GM19452 (cell line): ENCODE measurements at regions not wholly inside any gene's neighbourhood (a gene's known extent, or its start where the extent isn't known, plus 50 kb on each side); places are given as distances from the start of the nearest gene placed in this dataset.
"Not testable (repeated sequence)": the region's sequence is repeated elsewhere in the genome, so short reads cannot be mapped to it uniquely, and the experiment has no call there.

ENCODE experiments used
- ATAC-seq: cut with Tn5 transposase; IDR thresholded peaks from one replicate; pipeline ENCODE4 v1.9.1; 2021; ENCODE audit not compliant: unreplicated experiment

DNA sequence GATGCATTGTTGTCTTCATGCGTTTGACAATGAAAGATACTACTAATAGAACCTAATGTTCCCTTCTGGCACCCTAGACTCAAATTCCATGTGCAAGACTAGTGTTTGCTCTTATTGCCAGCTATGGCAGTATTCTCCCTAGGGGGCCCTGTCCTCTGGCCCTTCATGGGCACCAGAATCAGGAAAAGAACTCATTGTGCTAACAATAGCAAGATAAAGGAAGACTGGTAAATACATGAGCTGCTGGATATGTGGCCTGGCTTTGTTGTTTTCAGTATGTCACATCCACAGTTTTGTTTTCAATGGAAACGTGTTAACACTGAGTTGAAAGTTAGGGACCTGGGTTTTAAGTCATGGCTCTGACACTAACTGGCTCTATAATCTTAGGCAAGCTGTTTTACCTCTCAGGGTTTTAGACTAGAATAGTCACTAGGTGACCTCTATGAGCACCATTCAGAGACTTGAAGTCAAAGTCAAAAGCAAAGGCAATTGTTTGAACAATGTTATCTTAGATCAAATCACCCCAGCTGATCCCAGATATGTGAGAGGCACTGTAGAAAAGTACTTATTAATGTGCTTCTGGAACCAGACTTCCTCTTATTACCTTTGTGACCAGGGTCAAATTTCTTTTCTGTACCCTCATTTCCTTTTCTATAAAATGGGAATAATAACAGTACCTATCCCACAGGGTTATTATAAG is 253.7 kb upstream of the DIAPH2 start:
- ATAC-seq, result no peak

DNA sequence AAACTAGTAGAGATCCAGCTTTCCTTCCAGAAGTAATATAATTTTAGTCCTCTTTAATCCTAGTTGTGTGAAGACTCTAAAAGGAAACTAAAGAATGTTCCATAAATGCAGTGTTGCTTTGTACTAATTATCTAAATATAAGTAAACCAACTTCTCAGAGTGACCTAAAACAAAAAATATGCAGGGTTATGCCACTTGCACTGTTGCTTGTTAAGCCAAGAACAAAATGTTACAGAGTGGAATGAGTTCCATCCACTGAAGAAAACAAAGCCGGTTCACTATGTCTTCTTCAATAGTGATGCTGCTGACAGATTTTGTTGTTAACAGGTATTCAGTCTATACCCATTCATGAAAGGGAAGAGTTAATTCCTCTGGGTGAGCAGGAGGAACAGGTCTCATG is 252.0 kb upstream of the DIAPH2 start:
- no peak for ATAC-seq

DNA sequence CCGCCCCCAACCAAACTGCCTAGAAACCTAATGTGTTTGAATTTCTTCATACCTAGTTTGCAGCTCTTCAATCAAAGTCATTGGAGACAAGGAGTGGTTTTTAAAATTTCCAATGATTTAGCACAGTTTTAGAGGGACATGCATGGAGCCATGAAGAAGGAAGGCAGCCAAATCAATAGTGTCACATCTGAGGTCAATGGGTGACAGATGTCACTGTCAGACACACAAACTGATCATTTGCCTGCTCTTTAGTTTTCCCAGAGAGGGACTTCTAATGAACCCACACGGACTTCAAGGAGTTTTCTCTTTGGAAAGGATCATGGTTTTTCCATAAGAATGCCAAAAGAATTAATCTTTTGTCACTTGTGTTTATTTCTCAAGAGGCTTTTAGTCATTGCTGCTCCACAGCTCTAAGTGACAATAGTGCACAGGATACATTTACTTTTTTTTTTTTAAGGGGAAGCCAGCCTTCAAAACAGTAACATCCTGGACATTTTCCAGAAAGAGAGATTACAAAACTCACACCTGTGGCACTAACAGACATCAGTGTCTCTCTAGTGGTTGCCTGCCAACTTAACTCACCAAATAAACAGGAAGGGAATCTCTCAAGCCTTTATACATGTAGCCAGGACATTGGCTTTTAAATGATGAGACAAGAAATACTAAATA is 251.1 kb upstream of the DIAPH2 start:
- ATAC-seq, result no peak

DNA sequence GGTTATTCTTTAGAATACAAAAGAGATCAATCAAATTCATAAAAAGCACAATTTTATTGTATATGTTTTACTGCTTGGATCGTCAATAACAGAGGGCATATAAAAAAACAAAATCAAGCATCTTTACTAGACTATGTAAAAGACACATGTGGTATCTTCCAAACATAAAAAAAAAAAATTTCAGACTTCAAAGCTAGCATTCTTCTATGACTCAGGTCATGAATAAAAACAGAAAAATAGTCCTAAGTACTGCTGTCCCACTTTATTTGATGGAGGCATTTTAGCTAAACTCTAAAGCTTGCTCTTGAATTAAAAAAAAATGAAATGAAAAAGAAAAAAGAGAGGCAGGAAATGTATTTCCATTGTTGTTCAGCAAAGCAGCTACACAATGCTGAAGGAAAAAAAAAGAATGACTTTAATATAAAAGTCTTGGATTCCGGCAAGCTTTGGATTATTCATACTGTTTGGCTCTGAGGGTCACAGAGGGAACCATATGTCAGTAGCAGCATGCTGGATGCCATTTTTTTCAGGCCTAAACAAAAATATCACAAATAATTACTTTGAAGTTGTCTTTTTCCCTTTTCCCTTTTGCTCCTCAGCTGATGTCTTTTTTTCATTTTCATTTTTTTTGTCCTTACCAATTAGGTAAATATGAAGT is 249.1 kb upstream of the DIAPH2 start:
- ATAC-seq, result no peak

DNA sequence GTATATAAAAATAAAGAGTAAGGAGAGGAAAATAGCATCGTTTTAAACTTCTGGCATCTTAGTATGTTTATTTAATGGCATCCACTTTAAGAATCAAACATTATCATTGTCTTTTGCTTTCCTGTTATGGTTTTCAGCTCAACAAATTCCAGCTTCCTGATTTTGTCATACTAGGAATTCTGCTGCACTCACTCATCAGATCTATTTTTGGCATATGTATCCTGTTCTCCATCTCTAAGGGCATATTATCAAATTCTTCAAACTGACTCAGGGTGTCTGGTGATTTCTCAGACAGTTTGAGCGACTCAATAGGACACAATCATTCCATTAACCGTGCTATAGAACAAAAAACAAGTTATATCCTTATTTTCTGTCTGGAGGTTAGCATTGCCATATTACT is 248.5 kb upstream of the DIAPH2 start:
- no peak for ATAC-seq

DNA sequence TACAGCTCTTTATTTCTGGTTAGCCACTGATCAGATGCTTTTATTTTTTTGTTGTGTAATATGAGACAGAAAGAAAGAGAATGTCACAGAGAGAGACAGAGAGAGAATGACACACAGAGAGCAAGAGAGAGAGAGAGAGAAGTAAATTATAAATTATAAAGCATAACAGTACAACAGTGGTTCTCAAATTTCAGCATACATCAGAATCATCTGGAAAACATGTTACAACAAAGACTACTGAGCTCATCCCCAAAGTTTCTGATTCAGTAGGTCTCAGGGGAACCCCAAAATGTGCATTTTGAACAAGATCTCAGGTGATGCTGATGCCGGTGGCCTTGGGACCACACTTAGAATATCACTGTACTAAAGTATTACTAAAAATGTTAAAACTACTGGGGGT is 245.8 kb upstream of the DIAPH2 start:
- no peak for ATAC-seq

DNA sequence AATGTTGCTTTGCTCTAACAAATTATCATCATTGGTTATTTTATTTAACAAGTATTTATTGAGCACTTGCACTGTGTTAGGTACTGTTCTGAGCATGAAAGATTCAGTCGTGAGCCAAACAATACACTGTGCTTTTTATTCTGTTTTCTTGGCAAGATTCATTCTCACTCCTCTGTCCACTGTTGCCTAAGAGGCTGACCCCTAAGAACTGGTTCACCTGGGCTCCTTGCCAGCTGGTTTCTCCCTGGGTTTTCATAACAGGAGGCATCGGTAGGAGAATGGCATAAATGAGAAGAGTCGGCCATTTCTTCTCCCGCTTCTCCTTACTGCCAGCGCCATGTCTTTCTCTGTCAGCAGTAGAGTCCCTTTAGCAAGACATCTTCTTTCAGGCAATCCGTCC is 243.7 kb upstream of the DIAPH2 start:
- no peak for ATAC-seq

DNA sequence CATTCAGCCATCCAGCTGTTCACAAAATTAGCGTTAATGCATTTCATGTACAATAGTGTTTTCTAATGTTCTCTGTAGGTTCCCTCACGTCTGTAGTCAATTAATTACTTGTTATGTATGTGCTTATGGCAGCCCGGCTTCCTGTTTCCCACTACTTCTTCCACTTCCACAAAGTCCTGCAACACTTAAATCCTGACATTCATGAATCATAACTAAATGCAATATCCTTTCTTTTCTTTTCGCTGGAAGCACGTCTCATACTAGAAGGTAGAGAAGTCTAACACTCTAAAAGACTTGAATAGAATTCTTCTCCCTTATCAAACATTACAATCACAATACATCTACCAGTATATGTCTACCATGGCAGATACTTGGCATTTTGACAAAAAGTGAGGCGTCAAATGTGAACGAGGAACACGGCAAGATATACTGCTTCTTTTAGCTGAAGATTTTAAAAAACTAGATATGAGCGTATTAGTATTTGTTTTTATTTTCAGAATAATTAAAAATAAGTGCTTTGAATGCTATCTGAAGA is 239.0 kb upstream of the DIAPH2 start:
- no peak for ATAC-seq

DNA sequence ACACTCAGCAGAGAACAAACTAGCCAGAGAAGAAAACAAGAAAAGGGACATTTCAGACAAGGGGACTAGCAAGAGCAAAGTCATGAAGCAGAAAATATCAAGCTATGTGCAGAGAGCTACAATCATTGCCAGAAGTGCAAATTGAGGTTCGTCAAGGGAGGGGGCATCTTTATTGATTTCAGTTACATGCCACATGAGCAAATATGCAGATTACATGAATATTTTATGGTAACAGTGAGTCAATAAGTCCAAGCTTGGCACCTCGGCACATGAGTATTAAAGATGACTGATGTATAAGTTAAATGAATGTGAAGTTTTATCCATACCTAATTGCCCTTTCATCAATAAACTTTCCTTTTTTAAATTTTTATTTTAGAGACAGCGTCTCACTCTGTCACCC is 238.1 kb upstream of the DIAPH2 start:
- no peak for ATAC-seq

DNA sequence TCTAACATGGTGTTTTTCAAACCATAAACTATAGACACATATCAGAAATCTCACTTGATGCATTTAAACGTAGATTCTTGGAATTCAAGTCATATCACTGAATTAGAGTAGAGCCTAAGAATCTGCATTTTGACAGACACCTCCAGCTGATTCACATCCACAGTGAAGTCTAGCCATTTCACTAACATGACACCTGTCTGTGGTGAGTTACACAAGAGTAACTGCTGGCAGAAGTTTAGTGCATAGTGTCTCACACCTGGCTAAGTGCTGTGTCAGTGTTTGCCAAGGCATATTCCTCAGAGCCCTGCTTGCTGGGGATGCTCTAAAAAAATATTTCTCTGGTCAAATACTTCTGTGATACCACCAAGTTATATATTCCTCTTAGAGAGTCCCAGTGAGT is 237.5 kb upstream of the DIAPH2 start:
- ATAC-seq, result no peak

DNA sequence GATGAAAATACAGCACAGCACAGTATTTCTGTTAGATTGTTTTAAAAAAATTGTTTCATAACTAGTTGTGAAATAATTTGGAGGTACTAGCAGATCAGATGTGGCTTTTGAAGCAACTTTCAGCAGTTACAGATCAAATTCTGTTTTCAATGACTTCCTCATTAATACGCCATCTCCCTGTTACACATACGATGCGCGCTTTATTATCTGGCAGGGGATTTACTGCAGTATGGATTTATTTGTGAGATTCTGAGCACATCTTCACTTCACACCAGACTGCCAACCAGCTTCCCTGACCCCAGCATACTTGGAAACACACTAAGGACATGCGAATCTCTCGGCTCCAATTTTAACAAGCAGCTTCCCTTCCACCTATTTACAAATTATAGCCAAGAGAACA is 235.5 kb upstream of the DIAPH2 start:
- ATAC-seq, result no peak

DNA sequence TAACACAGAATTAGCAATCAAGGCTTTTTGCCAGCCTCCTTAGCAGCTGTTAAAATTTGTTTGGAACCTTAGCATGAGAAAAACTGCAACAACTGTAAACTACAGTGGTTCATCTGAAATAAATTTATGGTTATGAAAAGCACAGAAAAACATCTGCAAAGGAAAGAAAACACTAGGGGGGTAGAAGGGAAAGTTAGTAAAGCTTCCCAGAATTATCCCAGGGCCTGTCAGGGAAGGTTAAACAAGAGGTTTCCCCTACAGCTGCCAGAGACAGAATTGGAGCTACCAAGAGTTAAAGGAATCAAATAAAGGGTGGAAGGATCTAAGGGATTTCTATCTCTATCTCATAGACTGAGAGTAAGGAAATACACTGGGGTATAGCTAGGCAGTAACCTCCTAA is 234.7 kb upstream of the DIAPH2 start:
- ATAC-seq, result no peak

DNA sequence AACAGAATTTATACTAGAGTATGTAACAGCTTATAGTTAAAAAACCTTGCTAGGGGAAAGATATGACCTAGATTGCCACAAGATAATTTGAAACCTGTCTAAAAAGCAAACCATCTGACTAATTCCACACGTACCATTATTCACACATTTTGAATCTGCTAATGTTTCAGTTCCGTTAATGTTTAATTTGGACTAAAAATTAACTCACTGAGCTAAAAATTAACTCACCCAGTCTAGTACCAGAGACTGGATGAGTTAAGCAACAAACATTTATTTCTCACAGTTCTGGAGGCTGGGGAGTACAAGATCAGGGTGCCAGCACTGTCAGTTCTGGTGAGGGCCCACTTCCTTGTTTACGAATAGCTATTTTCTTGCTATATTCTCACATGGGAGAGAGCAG is 231.5 kb upstream of the DIAPH2 start:
- peak; percentile 87 for ATAC-seq

DNA sequence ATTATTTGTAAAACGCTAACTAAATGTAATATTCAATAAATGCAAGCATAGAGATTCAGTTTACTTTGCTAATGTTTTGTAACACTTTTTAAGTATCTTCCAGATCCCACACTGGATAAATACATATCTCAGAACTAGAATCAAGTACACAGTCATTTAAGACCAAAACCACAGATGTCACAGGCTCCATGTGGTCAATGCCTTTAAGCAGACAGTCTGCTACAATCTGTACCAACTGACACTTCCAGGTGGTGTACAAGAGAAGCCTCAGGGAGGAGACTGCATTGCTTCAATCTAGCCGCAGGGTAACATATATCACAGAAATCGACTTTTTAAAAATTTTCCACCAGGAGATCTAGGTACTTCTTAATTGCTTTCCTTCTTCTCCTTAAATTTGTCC is 229.6 kb upstream of the DIAPH2 start:
- no peak for ATAC-seq

DNA sequence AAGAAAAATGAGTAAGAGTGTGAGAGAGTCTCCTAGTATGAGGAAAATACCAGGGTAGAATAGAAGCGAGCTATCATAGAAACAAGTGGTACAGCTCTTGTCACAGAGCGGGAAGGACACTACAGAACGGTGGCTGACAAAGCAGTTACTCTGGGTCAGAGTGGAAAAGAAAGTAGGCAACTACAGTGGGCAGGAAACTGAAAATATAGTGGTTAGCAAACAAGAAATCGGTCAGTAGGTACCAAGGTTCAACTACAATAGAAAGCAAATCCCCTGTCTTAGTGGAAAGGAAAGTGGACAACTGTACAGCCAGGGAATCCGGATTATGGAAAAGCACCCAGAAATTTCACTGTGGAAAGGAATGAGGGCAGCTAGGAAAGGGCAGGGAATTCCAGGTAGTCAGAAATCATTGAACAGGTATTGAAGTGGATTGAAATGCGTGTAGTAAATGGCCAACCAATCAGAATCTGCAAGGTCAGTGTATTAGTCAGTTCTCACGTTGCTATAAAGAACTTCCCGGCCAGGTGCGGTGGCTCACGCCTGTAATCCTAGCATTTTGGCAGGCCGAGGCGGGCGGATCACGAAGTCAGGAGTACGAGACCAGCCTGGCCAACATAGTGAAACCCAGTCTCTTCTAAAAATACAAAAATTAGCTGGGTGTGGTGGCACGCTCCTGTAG is 219.6 kb upstream of the DIAPH2 start:
- no peak for ATAC-seq

DNA sequence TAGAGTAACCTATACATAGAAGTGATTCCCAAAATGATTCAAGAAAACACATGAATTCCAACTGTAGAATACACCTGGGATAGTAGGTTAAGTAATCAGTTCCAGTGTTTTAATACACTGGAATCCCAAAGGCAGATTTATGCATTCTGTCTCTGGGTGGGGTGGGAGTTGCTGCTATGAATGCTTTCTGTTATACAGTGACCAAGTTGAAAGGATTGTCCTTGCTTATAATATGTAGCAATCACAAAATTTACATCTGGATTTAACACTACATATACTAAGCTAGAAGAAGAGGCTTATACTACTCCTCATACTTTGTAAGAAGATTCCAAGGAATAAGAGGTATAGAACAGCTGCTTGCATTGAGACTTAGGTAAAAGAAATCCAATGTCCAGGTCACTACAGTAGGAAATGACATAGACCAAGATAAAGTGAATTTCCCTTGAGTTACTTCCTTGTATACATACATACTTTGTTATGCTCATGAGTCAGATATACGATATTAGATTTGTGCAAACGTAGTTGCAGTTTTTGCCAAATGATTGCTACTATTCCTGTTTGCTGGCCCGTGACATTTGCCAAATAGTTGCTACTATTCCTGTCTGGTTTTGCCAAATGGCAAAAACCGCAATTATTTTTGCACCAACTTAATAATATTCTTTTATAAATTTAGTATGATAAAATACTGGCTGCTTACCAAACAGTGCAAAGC is 210.5 kb upstream of the DIAPH2 start:
- no peak for ATAC-seq

DNA sequence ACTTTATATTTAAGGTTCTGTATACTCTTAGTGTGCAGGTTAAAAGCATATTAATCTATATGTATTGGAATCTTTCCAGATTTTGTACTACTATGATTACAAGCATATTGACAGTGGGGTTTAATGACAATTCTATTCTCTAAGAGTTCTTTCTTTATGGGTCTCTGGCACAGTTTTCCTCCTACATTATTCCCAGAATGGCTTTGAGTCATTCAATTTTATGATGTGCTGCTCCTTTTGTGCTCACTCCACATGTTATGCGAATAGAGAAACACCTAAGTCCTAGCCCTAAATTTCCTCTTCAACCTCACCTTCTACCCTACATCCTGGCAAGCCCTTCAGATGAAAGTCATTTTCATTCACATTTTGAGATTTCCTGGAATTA is 209.9 kb upstream of the DIAPH2 start:
- no peak for ATAC-seq

DNA sequence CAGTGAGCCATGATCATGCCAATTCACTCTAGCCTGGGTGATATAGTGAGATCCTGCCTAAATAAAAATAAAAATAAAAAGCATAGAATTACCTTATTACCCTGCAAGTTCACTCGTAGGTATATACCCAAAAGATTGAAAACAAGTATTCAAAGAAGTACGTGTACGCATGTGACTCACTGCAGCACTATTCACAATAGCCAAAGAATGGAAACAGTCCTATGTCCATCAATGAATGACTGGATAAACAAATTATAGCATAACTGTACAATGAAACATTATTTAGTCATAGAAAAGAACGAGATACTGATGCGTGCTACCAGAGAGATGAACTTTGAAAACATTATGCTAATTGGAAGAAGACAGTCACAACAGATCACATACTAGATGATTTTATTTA is 204.6 kb upstream of the DIAPH2 start:
- ATAC-seq, result no peak

DNA sequence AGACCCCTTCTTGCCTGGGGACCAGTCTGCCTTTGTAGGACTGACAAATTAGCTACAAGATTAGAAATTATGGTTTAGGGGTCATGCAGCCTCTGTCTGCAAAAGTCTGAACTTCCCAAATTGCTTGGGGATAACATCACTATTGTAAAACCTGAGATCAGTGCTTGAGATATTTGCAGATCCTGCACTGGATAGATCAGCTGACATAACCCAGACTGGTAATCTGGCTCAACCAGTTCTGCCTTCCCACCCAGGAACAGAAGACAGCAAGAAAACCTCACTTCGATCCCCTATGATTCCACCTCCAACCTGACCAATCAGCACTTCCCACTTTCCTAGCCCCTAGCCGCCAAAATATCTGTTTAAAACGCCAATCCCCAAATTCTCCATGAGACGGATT is 202.8 kb upstream of the DIAPH2 start:
- ATAC-seq, result no peak

DNA sequence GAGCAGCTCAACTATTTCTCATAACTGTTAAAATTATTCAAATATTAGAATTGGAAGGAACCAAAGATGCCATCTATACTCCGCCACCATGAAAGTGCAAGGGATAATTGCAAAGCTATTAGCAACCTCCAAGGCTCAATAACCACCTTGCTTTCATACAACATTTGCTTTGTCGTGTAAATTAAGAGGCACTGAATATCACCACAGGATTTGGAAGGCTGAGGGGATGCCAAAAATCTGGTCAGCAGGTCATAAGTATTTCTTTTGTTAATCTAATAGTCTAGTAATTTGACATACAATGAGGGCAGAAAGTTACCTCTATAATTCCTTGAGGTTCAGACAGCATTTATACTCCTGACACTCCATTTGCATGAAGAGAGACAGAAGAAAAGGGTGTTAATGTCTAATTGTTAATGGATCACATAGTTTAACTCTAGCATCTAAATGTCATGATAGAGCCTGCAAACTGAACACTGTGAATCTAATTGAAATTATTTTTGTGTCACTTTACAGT is 200.9 kb upstream of the DIAPH2 start:
- no peak for ATAC-seq

DNA sequence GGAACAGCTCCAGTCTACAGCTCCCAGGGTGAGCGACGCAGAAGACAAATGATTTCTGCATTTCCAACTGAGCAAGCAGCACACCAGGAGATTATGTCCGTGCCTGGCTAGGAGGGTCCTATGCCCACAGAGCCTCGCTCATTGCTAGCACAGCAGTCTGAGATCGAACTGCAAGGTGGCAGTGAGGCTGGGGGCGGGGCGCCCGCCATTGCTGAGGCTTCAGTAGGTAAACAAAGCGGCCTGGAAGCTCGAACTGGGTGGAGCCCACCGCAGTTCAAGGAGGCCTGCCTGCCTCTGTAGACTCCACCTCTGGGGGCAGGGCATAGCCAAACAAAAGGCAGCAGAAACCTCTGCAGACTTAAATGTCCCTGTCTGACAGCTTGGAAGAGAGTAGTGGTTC is 198.0 kb upstream of the DIAPH2 start:
- ATAC-seq, result not testable (repeated sequence)
